ENCODE measurements at regions not wholly inside any gene's neighbourhood (a gene's known extent, or its start where the extent isn't known, plus 50 kb on each side); places are given as distances from the start of the nearest gene placed in this dataset.

DNA sequence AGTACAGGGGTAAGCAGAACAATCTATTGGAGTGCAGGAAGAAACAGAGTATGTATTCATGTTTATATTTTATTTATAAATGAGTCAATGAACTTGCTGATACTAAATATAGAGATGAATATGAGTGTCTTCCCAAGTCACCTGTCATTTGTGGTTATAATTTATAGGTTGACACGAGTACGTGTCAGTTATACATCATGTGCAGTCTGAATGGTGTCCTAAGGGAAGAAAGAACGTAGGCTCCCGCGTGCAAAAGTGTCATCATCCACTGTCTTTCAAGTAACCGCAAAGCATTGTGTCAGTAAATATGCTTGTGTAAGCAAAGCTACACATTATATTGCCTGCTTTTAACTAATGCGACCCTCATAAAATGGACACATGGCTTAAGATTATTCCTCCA is 786.1 kb downstream of the KCNJ2 start:
- no peaks in the 10 kb centered on the region for H3K9me1 ChIP-seq (ENCODE audit: control insufficient read depth, extremely low read depth, insufficient read depth, low read length)
- H4K20me1 ChIP-seq (ENCODE audit: control insufficient read depth, extremely low read depth, insufficient read depth, low read length) = no peaks in the 10 kb centered on the region
- FAIRE-seq = no peak
- H3K79me2 ChIP-seq (ENCODE audit: control insufficient read depth, insufficient read depth, low read length) = no peaks in the 10 kb centered on the region
- TF ChIP-seq EZH2 (IDR thresholded peaks at IDR 0.05; ENCODE audit: low read length) = no peak
- TF ChIP-seq, protein P1, sequence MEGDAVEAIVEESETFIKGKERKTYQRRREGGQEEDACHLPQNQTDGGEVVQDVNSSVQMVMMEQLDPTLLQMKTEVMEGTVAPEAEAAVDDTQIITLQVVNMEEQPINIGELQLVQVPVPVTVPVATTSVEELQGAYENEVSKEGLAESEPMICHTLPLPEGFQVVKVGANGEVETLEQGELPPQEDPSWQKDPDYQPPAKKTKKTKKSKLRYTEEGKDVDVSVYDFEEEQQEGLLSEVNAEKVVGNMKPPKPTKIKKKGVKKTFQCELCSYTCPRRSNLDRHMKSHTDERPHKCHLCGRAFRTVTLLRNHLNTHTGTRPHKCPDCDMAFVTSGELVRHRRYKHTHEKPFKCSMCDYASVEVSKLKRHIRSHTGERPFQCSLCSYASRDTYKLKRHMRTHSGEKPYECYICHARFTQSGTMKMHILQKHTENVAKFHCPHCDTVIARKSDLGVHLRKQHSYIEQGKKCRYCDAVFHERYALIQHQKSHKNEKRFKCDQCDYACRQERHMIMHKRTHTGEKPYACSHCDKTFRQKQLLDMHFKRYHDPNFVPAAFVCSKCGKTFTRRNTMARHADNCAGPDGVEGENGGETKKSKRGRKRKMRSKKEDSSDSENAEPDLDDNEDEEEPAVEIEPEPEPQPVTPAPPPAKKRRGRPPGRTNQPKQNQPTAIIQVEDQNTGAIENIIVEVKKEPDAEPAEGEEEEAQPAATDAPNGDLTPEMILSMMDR (optimal IDR thresholded peaks at IDR 0.05 in 1 of 3, IDR thresholded peaks at IDR 0.05 in 1 of 3, conservative IDR thresholded peaks at IDR 0.05 in 1 of 3; ENCODE audit: extremely low read depth in 1 of 3, insufficient read depth in 2 of 3, low read length in 3 of 3) = no peak
- DNase-seq (ENCODE audit: low read depth, low spot score) = no peak
- no peaks in the 10 kb centered on the region for H3K9me3 ChIP-seq (ENCODE audit: control insufficient read depth, low read depth, low read length)
- no peak overlapping the region for H2AFZ ChIP-seq (ENCODE audit: control insufficient read depth, low read length)
- H3K4me1 ChIP-seq (ENCODE audit: control insufficient read depth, extremely low read depth, insufficient read depth, low read length) = no peaks in the 10 kb centered on the region
- no peak overlapping the region for H3K27ac ChIP-seq (ENCODE audit: control insufficient read depth, insufficient read depth, low read length)
- H3K9ac ChIP-seq (ENCODE audit: control insufficient read depth, extremely low read depth, insufficient read depth, low read length) = no peak overlapping the region
- H3K4me3 ChIP-seq (ENCODE audit: control insufficient read depth in 2 of 3, extremely low read depth in 1 of 3, insufficient read depth in 2 of 3, low read depth in 1 of 3, low read length in 3 of 3) = no peak overlapping the region
- H3K4me2 ChIP-seq (ENCODE audit: control insufficient read depth, extremely low read depth, insufficient read depth, low read depth, low read length) = no peak overlapping the region
- H3K36me3 ChIP-seq (ENCODE audit: control insufficient read depth in 2 of 2, extremely low read depth in 1 of 2, insufficient read depth in 2 of 2, low read length in 2 of 2) = no peaks in the 10 kb centered on the region
- H3K27me3 ChIP-seq (ENCODE audit: control insufficient read depth, extremely low read depth, insufficient read depth, low read length) = no peaks in the 10 kb centered on the region
- dilution Hi-C loops (cut with MboI; ENCODE audit: extremely low pct_ligation_motif_present, low sequenced_read_pairs) = no loop called here

DNA sequence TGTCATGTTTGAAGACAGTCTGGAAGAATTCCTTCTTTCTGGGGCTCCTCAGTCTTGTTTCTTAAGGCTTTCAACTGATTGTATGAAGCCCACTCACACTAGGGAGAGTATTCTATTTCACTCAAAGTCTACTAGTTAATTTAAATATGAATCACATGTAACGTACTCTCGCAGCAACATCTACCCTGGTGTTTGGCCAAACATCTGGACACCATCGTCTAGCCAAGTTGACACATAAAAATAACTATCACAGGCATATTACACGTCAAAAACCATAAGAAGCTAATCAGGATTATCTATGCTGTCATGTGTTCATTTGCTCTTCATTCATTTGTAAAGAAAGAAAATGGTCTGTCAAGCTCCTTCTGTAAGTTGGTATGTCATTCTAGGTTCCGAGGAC is 787.4 kb downstream of the KCNJ2 start:
- DNase-seq (ENCODE audit: low read depth, low spot score) = no peak
- Histone ChIP-seq H3K4me2 (ENCODE audit: control insufficient read depth, extremely low read depth, insufficient read depth, low read depth, low read length) (no peak overlapping the region), H3K4me3 (ENCODE audit: control insufficient read depth in 2 of 3, extremely low read depth in 1 of 3, insufficient read depth in 2 of 3, low read depth in 1 of 3, low read length in 3 of 3) (no peak overlapping the region), H3K9ac (ENCODE audit: control insufficient read depth, extremely low read depth, insufficient read depth, low read length) (no peak overlapping the region), H2AFZ (ENCODE audit: control insufficient read depth, low read length) (no peak overlapping the region), H3K36me3 (ENCODE audit: control insufficient read depth in 2 of 2, extremely low read depth in 1 of 2, insufficient read depth in 2 of 2, low read length in 2 of 2) (no peaks in the 10 kb centered on the region), H3K9me3 (ENCODE audit: control insufficient read depth, low read depth, low read length) (no peaks in the 10 kb centered on the region), H3K4me1 (ENCODE audit: control insufficient read depth, extremely low read depth, insufficient read depth, low read length) (no peaks in the 10 kb centered on the region), H4K20me1 (ENCODE audit: control insufficient read depth, extremely low read depth, insufficient read depth, low read length) (no peaks in the 10 kb centered on the region), H3K27me3 (ENCODE audit: control insufficient read depth, extremely low read depth, insufficient read depth, low read length) (no peaks in the 10 kb centered on the region), H3K27ac (ENCODE audit: control insufficient read depth, insufficient read depth, low read length) (no peak overlapping the region), H3K9me1 (ENCODE audit: control insufficient read depth, extremely low read depth, insufficient read depth, low read length) (no peaks in the 10 kb centered on the region), H3K79me2 (ENCODE audit: control insufficient read depth, insufficient read depth, low read length) (no peaks in the 10 kb centered on the region)
- dilution Hi-C loops (cut with MboI; ENCODE audit: extremely low pct_ligation_motif_present, low sequenced_read_pairs) = no loop called here
- FAIRE-seq = no peak
- TF ChIP-seq EZH2 (IDR thresholded peaks at IDR 0.05; ENCODE audit: low read length) = no peak

DNA sequence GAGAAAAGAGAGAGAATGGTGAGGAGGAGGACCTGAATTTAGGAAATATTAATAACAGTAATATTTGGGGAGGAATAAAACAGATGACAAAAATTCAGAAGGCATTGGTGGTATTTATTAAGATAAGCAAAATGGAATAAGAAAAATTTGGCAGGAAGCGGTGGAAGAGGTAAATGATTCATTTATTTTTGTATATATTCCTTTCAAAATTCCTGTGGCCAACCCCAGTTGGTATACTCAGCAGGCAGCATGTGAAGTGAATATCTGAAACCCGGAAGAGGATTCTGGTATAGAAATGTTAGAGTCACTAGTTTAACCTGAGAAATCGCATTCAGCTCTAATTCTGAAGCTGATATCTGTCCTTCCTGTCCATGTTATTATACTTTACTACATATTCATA is 792.0 kb downstream of the KCNJ2 start:
- H3K27me3 ChIP-seq (ENCODE audit: control insufficient read depth, extremely low read depth, insufficient read depth, low read length) = no peaks in the 10 kb centered on the region

More for the DNA sequence above, 792.0 kb downstream of the KCNJ2 start:
- FAIRE-seq (no peak), DNase-seq (ENCODE audit: low read depth, low spot score) (no peak)
- H3K36me3 ChIP-seq (ENCODE audit: control insufficient read depth in 2 of 2, extremely low read depth in 1 of 2, insufficient read depth in 2 of 2, low read length in 2 of 2) = no peaks in the 10 kb centered on the region
- H2AFZ ChIP-seq (ENCODE audit: control insufficient read depth, low read length) = no peak overlapping the region
- H3K9ac ChIP-seq (ENCODE audit: control insufficient read depth, extremely low read depth, insufficient read depth, low read length) = no peak overlapping the region
- H3K4me1 ChIP-seq (ENCODE audit: control insufficient read depth, extremely low read depth, insufficient read depth, low read length) = no peaks in the 10 kb centered on the region
- H3K79me2 ChIP-seq (ENCODE audit: control insufficient read depth, insufficient read depth, low read length) = no peaks in the 10 kb centered on the region
- H3K4me3 ChIP-seq (ENCODE audit: control insufficient read depth in 2 of 3, extremely low read depth in 1 of 3, insufficient read depth in 2 of 3, low read depth in 1 of 3, low read length in 3 of 3) = no peak overlapping the region
- TF ChIP-seq EZH2 (IDR thresholded peaks at IDR 0.05; ENCODE audit: low read length) = no peak
- TF ChIP-seq, protein P1 (optimal IDR thresholded peaks at IDR 0.05 in 1 of 3, IDR thresholded peaks at IDR 0.05 in 1 of 3, conservative IDR thresholded peaks at IDR 0.05 in 1 of 3; ENCODE audit: extremely low read depth in 1 of 3, insufficient read depth in 2 of 3, low read length in 3 of 3) = no peak
- no peak overlapping the region for H3K4me2 ChIP-seq (ENCODE audit: control insufficient read depth, extremely low read depth, insufficient read depth, low read depth, low read length)
- no peaks in the 10 kb centered on the region for H3K9me3 ChIP-seq (ENCODE audit: control insufficient read depth, low read depth, low read length)
- H3K27ac ChIP-seq (ENCODE audit: control insufficient read depth, insufficient read depth, low read length) = no peak overlapping the region
- H4K20me1 ChIP-seq (ENCODE audit: control insufficient read depth, extremely low read depth, insufficient read depth, low read length) = no peaks in the 10 kb centered on the region
- dilution Hi-C loops (cut with MboI; ENCODE audit: extremely low pct_ligation_motif_present, low sequenced_read_pairs) = no loop called here
- H3K9me1 ChIP-seq (ENCODE audit: control insufficient read depth, extremely low read depth, insufficient read depth, low read length) = no peaks in the 10 kb centered on the region

Data from keratinocyte (primary cell).